GM18868 (cell line): ENCODE measurements at regions not wholly inside any gene's neighbourhood (a gene's known extent, or its start where the extent isn't known, plus 50 kb on each side); places are given as distances from the start of the nearest gene placed in this dataset.

Source experiments
- ATAC-seq: cut with Tn5 transposase; IDR thresholded peaks from one replicate; pipeline ENCODE4 v1.9.1; 2021; ENCODE audit warnings: mild to moderate bottlenecking, moderate library complexity; ENCODE audit not compliant: unreplicated experiment

- ATAC-seq, result no peak
Measured at GRCh38 chrX:45788315-45788714, 587.6 kb upstream of the DIPK2B start.

- ATAC-seq, result no peak
Measured at GRCh38 chrX:45784590-45784989, 583.9 kb upstream of the DIPK2B start.

GRCh38 chrX:45783002-45783401, 582.3 kb upstream of the DIPK2B start:
- no peak for ATAC-seq

GRCh38 chrX:45781901-45782553, 581.4 kb upstream of the DIPK2B start:
- ATAC-seq, result no peak

- no peak for ATAC-seq
Measured at GRCh38 chrX:45778616-45779015, 577.9 kb upstream of the DIPK2B start.

GRCh38 chrX:45777366-45777765, 576.7 kb upstream of the DIPK2B start:
- ATAC-seq, result no peak

- no peak for ATAC-seq
Measured at GRCh38 chrX:45775468-45775867, 574.8 kb upstream of the DIPK2B start.

GRCh38 chrX:45774961-45775360, 574.3 kb upstream of the DIPK2B start:
- ATAC-seq, result no peak

GRCh38 chrX:45773572-45773971, 572.9 kb upstream of the DIPK2B start:
- ATAC-seq, result no peak

- peak; percentile 37 for ATAC-seq
Measured at GRCh38 chrX:45771560-45772340, 571.1 kb upstream of the DIPK2B start.

GRCh38 chrX:45771114-45771513, 570.4 kb upstream of the DIPK2B start:
- no peak for ATAC-seq

GRCh38 chrX:45769761-45770582, 569.3 kb upstream of the DIPK2B start:
- ATAC-seq, result peak; percentile 84

GRCh38 chrX:45768666-45769236, 568.1 kb upstream of the DIPK2B start:
- no peak for ATAC-seq

GRCh38 chrX:45766981-45767501, 566.4 kb upstream of the DIPK2B start:
- ATAC-seq, result peak; percentile 26

- ATAC-seq, result no peak
Measured at GRCh38 chrX:45765767-45766166, 565.1 kb upstream of the DIPK2B start.

- ATAC-seq, result no peak
Measured at GRCh38 chrX:45765281-45765680, 564.6 kb upstream of the DIPK2B start.

- peak; percentile 40 for ATAC-seq
Measured at GRCh38 chrX:45762699-45763647, 562.3 kb upstream of the DIPK2B start.

- ATAC-seq, result no peak
Measured at GRCh38 chrX:45761920-45762319, 561.2 kb upstream of the DIPK2B start.

GRCh38 chrX:45760187-45760742, 559.6 kb upstream of the DIPK2B start:
- ATAC-seq, result no peak
